GM18868 (cell line): ENCODE measurements at regions not wholly inside any gene's neighbourhood (a gene's known extent, or its start where the extent isn't known, plus 50 kb on each side); places are given as distances from the start of the nearest gene placed in this dataset.
"Not testable (repeated sequence)": the region's sequence is repeated elsewhere in the genome, so short reads cannot be mapped to it uniquely, and the experiment has no call there.

ENCODE experiments used
- ATAC-seq: cut with Tn5 transposase; IDR thresholded peaks from one replicate; pipeline ENCODE4 v1.9.1; 2021; ENCODE audit warnings: mild to moderate bottlenecking, moderate library complexity; ENCODE audit not compliant: unreplicated experiment

DNA sequence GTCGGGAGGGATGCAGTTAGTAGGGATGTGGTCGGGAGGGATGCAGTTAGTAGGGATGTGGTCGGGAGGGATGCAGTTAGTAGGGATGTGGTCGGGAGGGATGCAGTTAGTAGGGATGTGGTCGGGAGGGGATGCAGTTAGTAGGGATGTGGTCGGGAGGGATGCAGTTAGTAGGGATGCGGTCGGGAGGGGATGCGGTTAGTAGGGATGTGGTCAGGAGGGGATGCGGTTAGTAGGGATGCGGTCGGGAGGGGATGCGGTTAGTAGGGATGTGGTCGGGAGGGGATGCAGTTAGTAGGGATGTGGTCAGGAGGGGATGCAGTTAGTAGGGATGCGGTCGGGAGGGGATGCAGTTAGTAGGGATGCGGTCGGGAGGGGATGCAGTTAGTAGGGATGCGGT lies 96.2 kb downstream of the BDH1 start:
- ATAC-seq: not testable (repeated sequence)

- no peak for ATAC-seq
These were observed 96.8 kb downstream of the BDH1 start for GRCh38 chr3:197458906-197459470.

GRCh38 chr3:197458179-197458707 lies 97.5 kb downstream of the BDH1 start:
- ATAC-seq: peak; percentile 65

DNA sequence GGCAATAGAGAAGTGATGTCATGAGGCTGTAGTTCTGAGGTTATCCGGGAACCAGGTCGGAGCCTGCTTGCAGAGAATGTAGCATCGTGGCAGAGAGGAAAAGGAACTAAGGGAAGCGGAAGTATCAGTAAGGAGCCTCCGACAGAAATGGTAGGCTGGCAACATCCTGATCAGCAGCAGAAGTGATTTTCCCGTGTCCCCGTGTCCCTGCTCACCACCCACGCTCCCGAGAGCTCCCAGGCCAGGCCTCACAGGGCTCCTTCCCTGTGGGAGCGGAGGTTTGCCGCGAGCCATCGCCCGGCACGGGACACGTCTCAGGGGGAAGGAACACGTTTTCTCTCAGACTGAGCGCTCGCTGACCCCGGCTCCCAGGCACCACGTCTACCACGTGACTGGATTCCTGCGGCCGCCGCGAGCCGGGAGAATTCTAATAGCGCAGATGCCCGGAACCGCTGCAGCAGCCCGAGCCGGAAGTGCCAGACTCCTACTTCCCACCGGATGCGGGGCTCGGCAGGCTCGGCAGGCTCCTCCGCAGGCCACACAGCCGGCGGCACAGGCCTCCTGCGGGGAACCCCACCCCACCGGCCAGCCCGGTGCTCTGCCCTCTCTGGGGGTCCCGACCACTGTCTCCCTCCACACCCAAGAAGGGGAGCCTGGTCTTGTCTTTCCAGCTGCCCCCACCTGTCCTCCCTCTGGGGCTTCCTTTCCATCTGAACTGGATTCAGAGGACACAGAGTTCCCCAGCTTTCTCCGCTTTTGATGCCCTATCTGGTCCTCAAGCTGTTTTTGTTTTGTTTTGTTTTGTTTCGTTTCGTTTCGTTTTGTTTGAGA lies 99.3 kb downstream of the BDH1 start:
- peak; percentile 70 for ATAC-seq

DNA sequence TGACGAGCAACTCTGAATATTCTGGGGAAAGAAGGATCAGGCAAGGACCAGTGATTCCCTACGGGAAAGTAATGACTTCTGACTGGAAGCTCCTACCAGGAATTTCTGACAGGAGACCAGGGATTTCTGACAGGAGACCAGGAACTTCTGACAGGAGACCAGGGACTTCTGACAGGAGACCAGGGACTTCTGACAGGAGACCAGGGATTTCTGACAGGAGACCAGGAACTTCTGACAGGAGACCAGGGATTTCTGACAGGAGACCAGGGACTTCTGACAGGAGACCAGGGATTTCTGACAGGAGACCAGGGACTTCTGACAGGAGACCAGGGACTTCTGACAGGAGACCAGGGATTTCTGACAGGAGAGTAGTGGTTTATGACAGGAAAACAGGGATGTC lies 100.9 kb downstream of the BDH1 start:
- ATAC-seq: not testable (repeated sequence)

- no peak for ATAC-seq
These were observed 101.8 kb downstream of the BDH1 start for GRCh38 chr3:197454014-197454413.

DNA sequence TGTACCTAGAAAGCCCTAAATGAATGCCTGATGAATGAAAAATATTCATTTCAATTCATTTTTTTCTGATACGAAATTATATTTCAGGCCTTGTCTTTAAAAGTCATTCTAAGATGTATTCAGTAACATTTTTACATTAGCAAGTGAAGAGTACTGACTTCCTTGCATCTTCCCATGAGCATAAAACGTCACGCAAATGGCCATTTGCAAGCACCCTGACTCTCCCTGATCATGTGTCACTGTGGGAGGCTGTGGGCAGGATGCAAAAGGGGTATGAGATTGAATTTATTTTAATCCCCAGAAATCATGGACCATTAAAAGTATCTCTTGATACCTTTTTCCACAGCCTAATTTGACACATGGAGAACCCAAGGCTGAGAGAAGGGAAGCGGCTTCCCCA lies 105.0 kb downstream of the BDH1 start:
- no peak for ATAC-seq

GRCh38 chr3:197450308-197450707 lies 105.5 kb downstream of the BDH1 start:
- no peak for ATAC-seq

GRCh38 chr3:197449181-197449580 lies 106.6 kb downstream of the BDH1 start:
- ATAC-seq: not testable (repeated sequence)

DNA sequence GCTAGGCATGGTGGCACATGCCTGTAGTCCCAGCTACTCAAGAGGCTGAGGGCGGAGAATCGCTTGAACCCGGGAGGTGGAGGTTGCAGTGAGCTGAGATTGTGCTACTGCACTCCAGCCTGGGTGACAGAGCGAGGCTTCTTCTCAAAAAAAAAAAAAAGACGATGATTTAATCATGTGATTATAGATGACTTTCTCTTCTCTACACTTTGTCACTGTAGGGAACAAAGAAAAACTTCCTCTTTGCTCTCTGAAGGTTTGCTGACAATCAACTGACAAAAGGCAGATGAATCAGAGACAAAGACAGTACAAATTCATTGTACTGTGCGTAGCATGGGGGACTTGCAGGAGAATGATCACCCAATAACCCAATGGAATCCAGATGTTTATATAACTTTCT lies 108.0 kb downstream of the BDH1 start:
- not testable (repeated sequence) for ATAC-seq

GRCh38 chr3:197447057-197447456 lies 108.7 kb downstream of the BDH1 start:
- ATAC-seq: no peak

GRCh38 chr3:197446700-197447056 lies 109.1 kb downstream of the BDH1 start:
- no peak for ATAC-seq

DNA sequence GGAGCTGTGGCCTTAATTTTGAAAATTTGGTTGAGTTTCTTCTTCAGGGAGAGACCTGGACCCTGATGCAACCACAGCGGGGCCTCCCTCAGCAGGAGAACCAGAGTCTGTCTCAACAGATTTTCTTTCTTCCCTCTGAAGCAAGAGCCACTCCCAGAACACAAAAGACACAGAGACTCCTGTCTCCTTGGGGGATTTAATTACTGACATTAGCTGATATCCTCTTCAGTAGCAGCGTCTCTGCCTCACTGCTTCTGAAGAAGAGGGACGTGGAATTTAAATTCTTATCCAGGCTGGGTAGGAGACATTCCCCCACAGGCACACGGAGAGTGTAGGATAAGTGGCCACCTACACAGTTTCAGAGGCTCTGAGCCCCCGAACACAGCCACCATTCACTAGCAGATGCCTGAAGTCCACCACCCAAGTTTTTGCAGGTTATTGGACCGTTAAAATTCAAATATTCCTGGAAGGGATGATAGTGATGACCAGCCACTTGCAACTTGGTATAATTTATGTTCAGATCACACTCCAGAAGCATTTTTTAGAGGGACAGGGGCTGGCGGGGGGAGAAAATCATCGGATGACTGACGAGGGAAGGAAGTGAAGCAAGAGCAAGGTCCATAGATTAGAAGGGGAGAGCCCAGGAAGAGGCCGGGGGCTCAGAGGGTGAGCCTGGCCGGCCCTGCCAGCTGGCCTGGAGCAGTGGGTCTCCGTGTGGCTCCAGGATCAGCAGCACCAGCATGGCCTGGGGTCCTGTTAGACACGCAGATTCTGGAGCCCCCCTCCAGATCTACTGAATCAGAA lies 109.7 kb downstream of the BDH1 start:
- no peak for ATAC-seq

- no peak for ATAC-seq
These were observed 110.9 kb downstream of the BDH1 start for GRCh38 chr3:197444793-197445379.

DNA sequence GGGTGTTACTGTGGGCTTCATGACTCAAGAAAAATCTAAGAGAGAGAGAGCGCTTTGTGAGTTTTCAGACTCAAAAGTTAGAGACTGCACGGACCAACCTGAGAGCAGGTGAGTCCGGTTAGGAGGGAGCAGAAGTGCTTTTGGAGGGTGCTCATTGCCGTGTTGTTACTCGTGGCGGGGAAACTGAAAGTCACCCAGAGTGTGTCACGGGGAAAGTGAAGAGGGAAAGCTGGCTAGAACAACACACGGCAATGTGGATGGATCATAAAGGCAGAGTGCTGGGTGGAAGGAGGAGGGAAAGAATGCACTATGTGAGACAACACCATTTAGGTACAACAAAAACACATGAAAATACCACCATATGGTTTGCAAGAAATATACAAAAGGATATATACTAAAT lies 112.3 kb downstream of the BDH1 start:
- ATAC-seq: no peak

GRCh38 chr3:197440717-197441303 lies 115.0 kb downstream of the BDH1 start:
- ATAC-seq: no peak

DNA sequence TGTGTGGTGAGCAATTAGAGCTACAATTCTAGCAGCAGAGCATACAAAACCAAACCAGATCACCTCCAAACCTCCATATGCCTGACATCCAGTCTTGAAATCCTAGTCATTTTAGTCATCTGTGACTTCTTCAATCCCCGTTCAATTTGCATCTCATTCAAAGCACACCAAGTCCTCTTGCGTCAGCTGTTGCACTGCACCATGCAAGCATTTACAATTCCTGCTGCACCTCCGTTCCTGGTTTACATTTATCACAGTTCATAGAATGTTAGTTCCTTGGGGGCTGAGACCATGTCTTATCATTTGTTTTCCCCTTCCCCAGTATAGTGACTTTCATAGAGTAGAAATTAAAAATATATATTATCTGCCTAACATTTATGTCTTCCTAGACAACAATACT lies 116.9 kb downstream of the BDH1 start:
- ATAC-seq: no peak

- ATAC-seq: no peak
These were observed 120.3 kb downstream of the BDH1 start for GRCh38 chr3:197435426-197435825.

DNA sequence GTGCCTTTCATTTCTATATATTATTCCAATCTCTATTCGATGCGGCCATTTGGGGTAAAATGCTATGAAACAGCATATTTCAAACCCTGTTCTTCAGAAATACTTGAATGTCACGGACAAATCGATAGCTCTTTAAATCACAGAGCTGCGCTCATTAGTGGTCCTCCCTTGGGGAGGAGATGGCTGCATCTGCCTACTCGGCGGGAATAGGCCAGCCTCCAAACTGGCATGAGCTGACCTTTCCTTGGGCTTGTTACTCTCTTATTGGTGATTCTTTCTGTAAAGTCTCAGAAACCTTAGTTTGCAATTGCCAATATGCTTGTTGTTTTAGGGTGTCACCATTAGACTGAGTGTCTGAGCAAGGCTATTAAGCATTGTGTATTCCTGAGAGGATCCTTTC lies 120.9 kb downstream of the BDH1 start:
- ATAC-seq: no peak

DNA sequence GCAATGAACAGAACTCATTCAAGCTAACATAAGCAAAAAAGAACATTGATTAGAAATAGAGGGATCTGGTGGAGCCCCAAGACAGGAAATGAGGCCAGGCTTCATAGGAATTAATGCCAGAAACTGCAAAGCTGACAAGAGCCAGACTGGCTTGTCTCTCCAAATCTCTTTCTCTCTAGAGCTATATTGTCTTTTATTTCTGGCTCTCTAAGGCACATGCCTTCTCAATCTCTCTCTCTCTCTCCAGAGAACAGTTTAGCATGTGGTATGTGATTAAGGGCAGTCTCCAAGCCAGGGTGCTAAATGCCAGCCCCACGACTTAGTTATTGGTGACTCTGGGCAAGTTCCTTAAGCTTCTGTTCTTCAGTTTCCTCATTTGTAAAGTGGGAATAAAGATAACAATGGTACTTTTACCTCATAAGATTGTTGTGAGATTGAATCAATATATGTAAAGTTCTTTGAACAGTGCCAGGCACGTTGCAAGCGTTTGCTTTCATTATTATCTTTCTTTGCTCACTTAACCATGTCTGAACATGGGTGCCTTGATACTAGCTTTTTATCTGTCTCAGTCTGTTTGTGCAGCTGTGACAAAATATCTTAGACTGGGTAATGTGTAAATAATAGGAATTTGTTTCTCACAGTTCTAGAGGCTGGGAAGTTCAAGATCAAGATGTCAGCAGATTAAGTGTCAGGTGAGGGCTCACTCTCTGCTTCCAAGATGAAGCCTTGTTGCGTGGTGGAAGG lies 123.2 kb downstream of the BDH1 start:
- no peak for ATAC-seq
